SH-SY5Y (cell line): ENCODE measurements at regions not wholly inside any gene's neighbourhood (a gene's known extent, or its start where the extent isn't known, plus 50 kb on each side); places are given as distances from the start of the nearest gene placed in this dataset.

Source experiments
- GATA2 ChIP-seq: IDR thresholded peaks from 2 replicates; pipeline ENCODE4 v1.6.1; 2011; ENCODE audit warnings: mild to moderate bottlenecking, low read depth, low read length
- GATA3 ChIP-seq: IDR thresholded peaks from 2 replicates; pipeline ENCODE4 v1.6.1; 2011; ENCODE audit warnings: low read depth, mild to moderate bottlenecking, low read length, moderate library complexity

GRCh38 chr17:53696286-53696685 lies 126.4 kb upstream of the KIF2B start:
- no peak for TF ChIP-seq GATA2
- no peak for TF ChIP-seq GATA3
